Natural killer cell treated with Interleukin-12 subunit alpha and Interleukin-12 subunit beta and Interleukin-15 and Interleukin-18, amount 100 ng/mL, for 72 hours (primary cell): ENCODE measurements at regions not wholly inside any gene's neighbourhood (a gene's known extent, or its start where the extent isn't known, plus 50 kb on each side); places are given as distances from the start of the nearest gene placed in this dataset.

Experiments used
- ATAC-seq, 2 donors: fragments of 150-1000 bp; cut with Tn5 transposase in 1 of 2; sonication (Bioruptor Pico), chemical (Tn5 transposase) in 1 of 2; 2 replicates each; pipeline ENCODE4 v1.10.0; 2021
- DNase-seq: peaks from one replicate; pipeline ENCODE4 v3.0.0; 2022; ENCODE audit warnings: low spot score
- H3K27ac Mint-ChIP-seq, 2 donors: 1 replicate in 1 of 2; 2 replicates in 1 of 2; pipeline ENCODE4 v1.8.0; 2022; ENCODE audit warnings: mixed read lengths in 2 of 2, mild to moderate bottlenecking in 1 of 2, moderate library complexity in 1 of 2
- H3K27me3 Mint-ChIP-seq, 2 donors: 1 replicate in 1 of 2; 2 replicates in 1 of 2; pipeline ENCODE4 v1.8.0; 2022; ENCODE audit warnings: mixed read lengths in 2 of 2
- H3K36me3 Mint-ChIP-seq: one replicate; pipeline ENCODE4 v1.8.0; 2022; ENCODE audit warnings: mixed read lengths
- H3K4me1 Mint-ChIP-seq, 2 donors: 1 replicate in 1 of 2; 2 replicates in 1 of 2; pipeline ENCODE4 v1.8.0; 2022; ENCODE audit warnings: low read depth in 2 of 2, mixed read lengths in 2 of 2, mild to moderate bottlenecking in 1 of 2
- H3K4me3 Mint-ChIP-seq: one replicate; pipeline ENCODE4 v1.8.0; 2022; ENCODE audit warnings: mixed read lengths
- H3K9me3 Mint-ChIP-seq: 2 replicates; pipeline ENCODE4 v1.8.0; 2022; ENCODE audit warnings: mixed read lengths

DNA sequence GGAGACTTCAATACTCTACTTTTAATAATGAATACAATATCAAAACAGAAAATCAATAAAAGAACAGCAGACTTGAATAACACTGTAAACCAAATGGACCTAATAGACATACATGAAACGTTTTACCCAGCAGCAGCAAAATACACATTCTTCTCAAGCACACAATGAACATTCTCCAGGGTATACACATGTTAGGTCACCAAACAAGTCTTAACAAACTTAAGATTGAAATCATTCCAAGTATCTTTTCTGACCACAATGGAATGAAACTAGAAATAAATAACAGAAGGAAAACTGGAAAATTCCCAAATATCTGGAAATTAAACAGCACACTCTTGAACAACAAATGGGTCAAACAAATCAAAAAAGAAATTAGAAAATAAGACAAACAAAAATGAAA lies 145.0 kb upstream of the CT83 start:
- Mint-ChIP-seq H3K27ac (no peak overlapping the region), H3K9me3 (peaks cover 9% of the 10 kb centered on the region), H3K4me3 (no peak overlapping the region), H3K27me3 (no peaks in the 10 kb centered on the region), H3K36me3 (no peaks in the 10 kb centered on the region), H3K4me1 (no peaks in the 10 kb centered on the region)
- no peak for ATAC-seq
- no peak for DNase-seq

DNA sequence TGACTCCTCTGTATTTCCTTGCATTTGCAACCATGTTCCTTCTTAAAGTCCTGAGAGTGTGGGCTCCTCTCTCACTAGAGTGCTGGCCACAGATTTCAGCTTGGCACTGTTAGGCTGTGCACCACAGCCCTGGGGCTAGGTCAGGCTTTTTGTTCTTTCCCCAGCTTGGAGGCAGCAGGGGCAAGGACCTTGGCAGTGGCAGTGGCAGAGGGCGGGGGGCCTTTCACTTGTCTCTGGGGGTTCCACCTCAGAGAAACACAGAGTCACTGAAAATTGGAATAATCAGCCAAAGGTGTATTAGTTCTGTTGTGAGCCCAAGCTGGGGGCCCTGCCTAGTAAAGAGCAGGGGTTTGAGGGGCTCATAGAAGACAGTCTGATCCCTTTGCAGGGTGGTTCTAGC lies 142.8 kb upstream of the CT83 start:
- H3K9me3 Mint-ChIP-seq: peaks cover 9% of the 10 kb centered on the region
- ATAC-seq: no peak
- no peaks in the 10 kb centered on the region for H3K4me1 Mint-ChIP-seq
- H3K4me3 Mint-ChIP-seq: no peak overlapping the region
- H3K27me3 Mint-ChIP-seq: no peaks in the 10 kb centered on the region
- no peak for DNase-seq
- no peak overlapping the region for H3K27ac Mint-ChIP-seq
- H3K36me3 Mint-ChIP-seq: no peaks in the 10 kb centered on the region

DNA sequence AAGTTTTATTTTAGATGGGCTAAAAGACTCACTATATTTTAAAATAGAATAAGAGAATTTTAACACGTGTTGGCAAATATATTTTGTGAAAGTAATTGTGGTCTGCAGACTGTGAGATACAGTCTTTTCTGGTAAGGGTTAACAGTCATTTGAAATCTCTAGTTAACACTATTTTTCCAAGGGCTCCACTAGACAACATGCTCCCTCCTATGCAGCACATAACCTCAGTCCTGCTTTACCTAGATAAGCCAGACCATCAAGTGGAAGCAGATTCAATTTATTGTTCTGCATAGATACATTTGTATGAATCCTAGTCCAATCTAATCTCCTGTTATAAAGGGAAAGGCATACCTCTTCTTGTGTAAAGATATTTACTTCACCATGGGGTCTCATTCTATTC lies 133.2 kb upstream of the CT83 start:
- no peak overlapping the region for H3K27ac Mint-ChIP-seq
- ATAC-seq: no peak
- no peaks in the 10 kb centered on the region for H3K27me3 Mint-ChIP-seq
- no peak overlapping the region for H3K4me3 Mint-ChIP-seq
- H3K9me3 Mint-ChIP-seq: peaks cover 3% of the 10 kb centered on the region
- H3K36me3 Mint-ChIP-seq: no peaks in the 10 kb centered on the region
- no peaks in the 10 kb centered on the region for H3K4me1 Mint-ChIP-seq
- no peak for DNase-seq
